Sciatic nerve (tissue), 2 donors: ENCODE measurements at regions not wholly inside any gene's neighbourhood (a gene's known extent, or its start where the extent isn't known, plus 50 kb on each side); places are given as distances from the start of the nearest gene placed in this dataset.
"Not testable (repeated sequence)": the region's sequence is repeated elsewhere in the genome, so short reads cannot be mapped to it uniquely, and the experiment has no call there.

Experiments used
- ATAC-seq: fragments of 200-7000 bp; cut with Tn5 transposase; one replicate; pipeline ENCODE4 v1.9.1; 2020; ENCODE audit warnings: mild to moderate bottlenecking, moderate library complexity
- DNase-seq: peaks from one replicate; pipeline ENCODE4 v3.0.0-alpha.2; 2020; ENCODE audit warnings: low spot score
- intact Hi-C: fragments of 100-400 bp; cut with DNase I; formaldehyde crosslinking; loops from one replicate; pipeline ENCODE4 v1.14.2; 2022
- donor health status: DM: no; HTN: no; CAD: no.
- donor health status: DM: no; HTN: no; CAD: no.

GRCh38 chr19:28581468-28581770 lies 631.5 kb downstream of the UQCRFS1 start:
- intact Hi-C loops: no loop called here
- ATAC-seq (no peak), DNase-seq (no peak)

- DNase-seq: no peak
- ATAC-seq: no peak
- intact Hi-C loops: no loop called here
Observed at GRCh38 chr19:28578786-28579505, 634.0 kb downstream of the UQCRFS1 start.

- ATAC-seq (no peak), DNase-seq (no peak)
- intact Hi-C loops: no loop called here
Observed at GRCh38 chr19:28578208-28578607, 634.7 kb downstream of the UQCRFS1 start.

- no peak for DNase-seq
- no peak for ATAC-seq
- intact Hi-C loops: no loop called here
Observed at GRCh38 chr19:28577666-28578065, 635.3 kb downstream of the UQCRFS1 start.

GRCh38 chr19:28577233-28577632 lies 635.7 kb downstream of the UQCRFS1 start:
- no peak for DNase-seq

GRCh38 chr19:28575816-28576215 lies 637.1 kb downstream of the UQCRFS1 start:
- ATAC-seq: no peak
- DNase-seq: no peak

More at GRCh38 chr19:28577233-28577632, 635.7 kb downstream of the UQCRFS1 start:
- no peak for ATAC-seq
- intact Hi-C loops: no loop called here

GRCh38 chr19:28575312-28575711 lies 637.6 kb downstream of the UQCRFS1 start:
- ATAC-seq, intact Hi-C loops: not testable (repeated sequence)

More at GRCh38 chr19:28575816-28576215, 637.1 kb downstream of the UQCRFS1 start:
- intact Hi-C loops: no loop called here

GRCh38 chr19:28574212-28574611 lies 638.7 kb downstream of the UQCRFS1 start:
- no peak for ATAC-seq
- intact Hi-C loops: no loop called here
- DNase-seq: no peak

More at GRCh38 chr19:28575312-28575711, 637.6 kb downstream of the UQCRFS1 start:
- DNase-seq: not testable (repeated sequence)

GRCh38 chr19:28569132-28570131 lies 643.5 kb downstream of the UQCRFS1 start:
- DNase-seq: no peak
- ATAC-seq: no peak
- intact Hi-C loops: no loop called here

GRCh38 chr19:28567834-28568233 lies 645.1 kb downstream of the UQCRFS1 start:
- no peak for ATAC-seq
- no peak for DNase-seq
- intact Hi-C loops: no loop called here

GRCh38 chr19:28563964-28564921 lies 648.7 kb downstream of the UQCRFS1 start:
- DNase-seq (no peak), ATAC-seq (no peak)
- intact Hi-C loops: no loop called here

- intact Hi-C loops: no loop called here
- DNase-seq (no peak), ATAC-seq (no peak)
Observed at GRCh38 chr19:28560786-28561185, 652.2 kb downstream of the UQCRFS1 start.

GRCh38 chr19:28558783-28559182 lies 654.2 kb downstream of the UQCRFS1 start:
- intact Hi-C loops: no loop called here
- ATAC-seq (no peak), DNase-seq (no peak)

GRCh38 chr19:28556371-28556770 lies 656.6 kb downstream of the UQCRFS1 start:
- no peak for ATAC-seq
- no peak for DNase-seq
- intact Hi-C loops: no loop called here

GRCh38 chr19:28555317-28555716 lies 657.6 kb downstream of the UQCRFS1 start:
- no peak for ATAC-seq
- intact Hi-C loops: no loop called here
- DNase-seq: no peak

- no peak for DNase-seq
- intact Hi-C loops: no loop called here
Observed at GRCh38 chr19:28554321-28555091, 658.4 kb downstream of the UQCRFS1 start.

GRCh38 chr19:28553764-28554163 lies 659.2 kb downstream of the UQCRFS1 start:
- DNase-seq (no peak), ATAC-seq (no peak)
- intact Hi-C loops: no loop called here

More at GRCh38 chr19:28554321-28555091, 658.4 kb downstream of the UQCRFS1 start:
- ATAC-seq: no peak

GRCh38 chr19:28553005-28553404 lies 659.9 kb downstream of the UQCRFS1 start:
- intact Hi-C loops: no loop called here
- no peak for ATAC-seq
- no peak for DNase-seq
